Glomerular endothelial cell (primary cell): ENCODE measurements at regions not wholly inside any gene's neighbourhood (a gene's known extent, or its start where the extent isn't known, plus 50 kb on each side); places are given as distances from the start of the nearest gene placed in this dataset.
"Not testable (repeated sequence)": the region's sequence is repeated elsewhere in the genome, so short reads cannot be mapped to it uniquely, and the experiment has no call there.

Source experiments
- DNase-seq: peaks from one replicate; pipeline ENCODE4 v3.0.0-alpha.2; 2011; ENCODE audit warnings: low read depth, low spot score; ENCODE audit errors: extremely low read depth

GRCh38 chr2:191476901-191477300 is 201.0 kb upstream of the NABP1 start:
- DNase-seq: no peak

DNA sequence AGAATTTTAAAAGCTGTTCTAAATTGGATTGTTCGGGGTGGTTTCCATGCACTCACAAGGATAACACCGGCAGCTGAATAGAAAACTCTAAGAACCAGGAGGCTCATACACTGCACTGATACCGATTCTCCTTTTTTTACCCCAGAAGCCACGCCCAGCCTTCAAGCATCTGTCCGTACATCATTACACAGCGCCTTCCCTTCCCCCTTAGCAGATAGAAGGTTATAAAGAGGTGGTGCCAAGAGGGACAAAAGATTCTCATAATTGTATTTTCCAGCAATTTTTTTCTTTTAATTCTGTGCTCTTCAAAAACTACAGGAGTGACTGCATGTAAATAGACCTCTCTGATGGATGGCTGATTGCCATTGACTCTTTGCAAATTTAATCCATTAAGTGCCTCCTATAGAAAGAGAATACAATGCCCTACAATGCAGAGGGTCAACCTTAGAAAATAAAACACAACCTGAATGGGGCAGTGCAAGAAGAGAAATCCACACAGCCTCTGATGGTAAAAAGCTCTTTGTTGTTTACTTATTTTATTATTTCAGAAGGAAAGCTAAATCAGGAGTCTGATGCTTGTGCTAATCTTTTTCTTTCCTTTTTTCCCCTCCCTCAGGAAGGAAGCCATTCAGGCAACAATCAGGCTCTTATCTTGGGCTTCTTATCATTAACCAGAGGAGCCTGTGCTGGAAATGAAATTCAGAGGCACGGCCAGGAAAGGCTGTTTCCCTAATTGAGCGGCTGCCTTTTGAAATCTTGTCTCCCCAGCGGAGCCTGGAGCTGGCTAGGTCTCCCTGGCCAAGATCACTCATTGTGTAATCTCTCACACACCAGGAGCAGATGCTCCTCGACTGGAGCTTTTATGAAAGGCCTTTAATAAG is 198.9 kb upstream of the NABP1 start:
- DNase-seq: no peak

GRCh38 chr2:191479680-191480023 is 198.3 kb upstream of the NABP1 start:
- DNase-seq: no peak

DNA sequence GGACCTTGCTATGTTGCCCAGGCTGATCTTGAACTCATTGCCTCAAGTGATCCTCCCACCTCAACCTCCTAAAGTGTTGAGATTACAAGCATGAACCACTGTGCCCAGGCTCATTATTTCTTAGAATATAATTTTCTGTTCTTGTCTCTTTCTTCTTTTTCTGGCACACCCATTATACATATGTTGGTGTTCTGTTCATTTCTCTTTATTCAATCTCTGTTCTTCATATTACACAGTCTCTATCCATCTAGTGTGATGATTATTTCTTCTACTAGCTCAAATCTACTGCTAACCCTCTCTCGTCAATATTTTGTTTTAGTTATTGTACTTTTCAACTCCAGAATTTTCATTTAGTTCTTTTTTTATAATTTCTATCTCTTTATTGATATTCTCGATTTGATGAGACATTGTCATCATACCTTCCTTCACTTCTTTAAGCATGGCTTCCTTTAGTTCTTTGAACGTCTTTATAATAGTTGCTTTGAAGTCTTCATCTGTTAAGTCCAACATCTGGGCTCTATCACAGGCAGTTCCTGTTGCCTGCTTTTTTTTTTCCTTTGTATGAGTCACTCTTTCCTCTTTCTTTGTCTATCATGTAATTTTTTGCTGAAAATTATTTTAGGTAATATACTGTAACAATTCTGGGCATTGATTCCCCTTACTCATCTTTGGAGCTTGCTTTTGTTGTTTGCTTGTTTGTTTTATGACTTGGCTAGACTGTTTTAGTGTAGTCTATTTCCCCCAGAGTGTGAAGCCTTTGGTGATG is 196.4 kb upstream of the NABP1 start:
- no peak for DNase-seq

DNA sequence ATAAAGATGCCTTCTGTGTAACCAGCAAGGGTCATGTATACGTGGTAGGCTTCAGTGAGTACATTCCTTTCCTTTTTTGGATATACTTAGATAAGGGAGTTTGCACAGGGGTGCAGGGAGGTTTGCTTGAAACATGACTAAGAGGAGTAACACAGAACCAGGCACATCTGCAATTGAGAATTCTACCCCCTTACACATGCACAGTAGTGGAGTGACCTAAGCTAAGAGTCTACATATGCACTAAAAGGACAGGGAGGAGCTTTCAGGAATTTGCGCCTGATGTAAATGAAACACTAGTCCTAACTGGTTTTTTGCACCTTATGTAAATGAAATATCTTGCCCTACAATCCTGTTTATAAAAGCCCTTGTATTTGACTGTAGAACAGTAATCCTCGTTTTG is 194.8 kb upstream of the NABP1 start:
- DNase-seq: no peak

GRCh38 chr2:191486584-191487320 is 191.2 kb upstream of the NABP1 start:
- DNase-seq: no peak

GRCh38 chr2:191488135-191488534 is 189.8 kb upstream of the NABP1 start:
- no peak for DNase-seq

- DNase-seq: no peak
Measured at GRCh38 chr2:191489177-191489576, 188.8 kb upstream of the NABP1 start.

DNA sequence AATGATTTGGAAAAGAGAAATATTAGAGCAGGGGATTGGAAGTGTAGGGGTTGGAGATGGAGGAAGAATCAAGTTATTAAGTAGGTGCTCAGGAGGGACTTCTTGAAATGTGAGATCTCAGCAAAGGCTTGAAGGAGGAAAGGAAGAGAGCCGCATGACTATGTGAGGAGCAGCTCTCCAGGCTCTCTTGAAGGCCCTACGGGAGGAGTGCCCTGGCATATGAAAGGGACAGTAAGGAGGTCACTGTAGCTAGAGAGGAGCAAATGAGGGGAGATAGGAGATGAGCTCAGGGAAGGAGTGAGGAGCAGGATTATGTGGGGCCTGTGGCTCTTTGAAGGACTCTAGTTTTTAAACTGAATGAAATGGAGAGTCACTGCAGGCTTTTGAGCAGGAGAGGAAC is 181.1 kb upstream of the NABP1 start:
- no peak for DNase-seq

- DNase-seq: no peak
Measured at GRCh38 chr2:191497822-191498221, 180.1 kb upstream of the NABP1 start.

- DNase-seq: no peak
Measured at GRCh38 chr2:191499050-191499449, 178.9 kb upstream of the NABP1 start.

- DNase-seq: no peak
Measured at GRCh38 chr2:191499874-191500565, 177.9 kb upstream of the NABP1 start.

GRCh38 chr2:191500566-191500883 is 177.4 kb upstream of the NABP1 start:
- DNase-seq: no peak

GRCh38 chr2:191500884-191501560 is 176.9 kb upstream of the NABP1 start:
- no peak for DNase-seq

GRCh38 chr2:191501561-191502168 is 176.3 kb upstream of the NABP1 start:
- no peak for DNase-seq

DNA sequence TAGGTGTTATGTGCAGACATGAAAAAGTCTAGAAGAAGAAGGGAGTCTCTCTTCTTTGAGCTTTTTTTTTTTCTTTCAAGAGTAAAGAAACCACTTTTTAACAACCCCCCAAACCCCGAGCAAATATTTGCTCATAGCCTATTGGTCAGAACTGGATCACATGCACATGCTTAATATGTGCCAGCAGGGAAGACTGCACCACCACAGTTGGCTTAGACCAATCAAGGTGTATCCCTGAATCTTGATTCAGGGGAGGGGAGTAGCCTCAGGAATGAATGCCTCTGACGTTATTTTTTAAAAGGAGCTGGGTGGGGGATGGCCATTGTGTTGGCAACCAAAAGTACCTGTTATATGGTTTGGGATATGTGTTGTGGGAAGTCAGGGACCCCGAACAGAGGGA is 171.4 kb upstream of the NABP1 start:
- DNase-seq: no peak

- not testable (repeated sequence) for DNase-seq
Measured at GRCh38 chr2:191507252-191507853, 170.6 kb upstream of the NABP1 start.

DNA sequence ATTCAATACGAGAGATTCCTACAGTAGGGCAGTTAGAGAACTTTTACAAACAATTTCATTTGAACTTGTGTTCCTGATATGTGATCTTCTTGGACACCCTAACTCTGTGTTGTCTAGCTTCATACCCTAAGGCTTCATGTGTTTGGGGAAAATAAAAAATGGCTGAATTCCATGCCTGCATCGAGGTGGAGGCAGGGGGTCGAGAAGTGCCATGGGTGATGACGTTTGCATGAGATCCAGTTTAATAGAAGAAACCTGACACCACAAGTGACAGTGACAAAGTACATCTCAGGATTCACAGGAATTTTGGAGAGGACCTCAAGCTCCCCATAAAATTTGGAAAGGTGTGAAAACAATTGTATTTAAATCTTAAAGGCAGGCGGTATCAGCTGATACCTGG is 169.2 kb upstream of the NABP1 start:
- DNase-seq: no peak

DNA sequence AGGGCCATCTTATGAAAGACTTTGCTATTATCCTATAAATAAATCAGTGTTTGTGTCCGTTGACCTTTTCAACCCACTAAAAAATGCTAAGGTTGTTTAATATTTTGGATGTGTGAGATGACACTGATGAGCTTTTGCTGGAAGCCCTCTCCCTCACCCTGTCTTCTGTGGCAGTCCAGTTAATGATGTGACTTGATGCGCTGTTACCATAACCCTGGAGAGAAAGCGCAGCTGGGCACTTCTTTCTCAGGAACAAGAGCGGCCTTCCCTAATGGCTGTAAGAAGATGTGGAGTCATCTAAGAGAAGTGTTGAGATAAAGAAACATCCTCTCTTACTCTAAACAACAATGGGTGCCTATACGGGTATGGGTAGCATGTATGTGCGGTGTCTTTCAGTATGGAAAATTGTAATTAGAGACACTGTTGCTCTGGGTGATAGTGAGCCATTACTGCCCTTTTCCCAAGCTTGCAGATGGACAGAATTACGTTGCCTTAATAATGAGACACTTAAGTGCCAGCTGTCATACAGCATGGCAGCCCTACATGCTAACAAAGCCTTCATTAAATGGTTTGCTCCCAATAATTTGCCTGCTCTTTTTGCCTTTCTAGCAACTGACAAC is 165.6 kb upstream of the NABP1 start:
- no peak for DNase-seq
